ENCODE measurements at regions not wholly inside any gene's neighbourhood (a gene's known extent, or its start where the extent isn't known, plus 50 kb on each side); places are given as distances from the start of the nearest gene placed in this dataset.

- TF ChIP-seq CTCF (IDR thresholded peaks at IDR 0.05; ENCODE audit: extremely low read depth, low read depth, low read length): no peak
- no peak for DNase-seq (ENCODE audit: insufficient read length, low spot score, missing footprints)
- Histone ChIP-seq H3K4me1 (ENCODE audit: insufficient read depth, low read length) (no peaks in the 10 kb centered on the region), H3K4me2 (ENCODE audit: insufficient read depth, low read length) (no peak overlapping the region), H4K20me1 (ENCODE audit: insufficient read depth, low read length) (no peaks in the 10 kb centered on the region), H3K36me3 (ENCODE audit: insufficient read depth, low read length) (no peaks in the 10 kb centered on the region), H2AFZ (ENCODE audit: low read length) (no peak overlapping the region), H3K79me2 (ENCODE audit: insufficient read depth, low read length) (no peaks in the 10 kb centered on the region), H3K4me3 (ENCODE audit: insufficient read depth, low read length) (no peak overlapping the region), H3K9me3 (ENCODE audit: low read depth, low read length) (no peaks in the 10 kb centered on the region), H3K27ac (ENCODE audit: low read depth, low read length) (no peak overlapping the region), H3K27me3 (ENCODE audit: insufficient read depth, low read length) (no peaks in the 10 kb centered on the region)
Observed at GRCh38 chr6:148257810-148258209, 84.8 kb upstream of the SASH1 start.

- Histone ChIP-seq H3K36me3 (ENCODE audit: insufficient read depth, low read length) (no peaks in the 10 kb centered on the region), H3K4me2 (ENCODE audit: insufficient read depth, low read length) (no peak overlapping the region), H3K9me3 (ENCODE audit: low read depth, low read length) (no peaks in the 10 kb centered on the region), H3K4me1 (ENCODE audit: insufficient read depth, low read length) (no peaks in the 10 kb centered on the region), H3K4me3 (ENCODE audit: insufficient read depth, low read length) (no peak overlapping the region), H3K27ac (ENCODE audit: low read depth, low read length) (no peak overlapping the region), H3K27me3 (ENCODE audit: insufficient read depth, low read length) (no peaks in the 10 kb centered on the region), H2AFZ (ENCODE audit: low read length) (peak overlapping the region; percentile 44), H3K79me2 (ENCODE audit: insufficient read depth, low read length) (no peaks in the 10 kb centered on the region), H4K20me1 (ENCODE audit: insufficient read depth, low read length) (no peaks in the 10 kb centered on the region)
- TF ChIP-seq CTCF (IDR thresholded peaks at IDR 0.05; ENCODE audit: extremely low read depth, low read depth, low read length): no peak
- peak; percentile 36 for DNase-seq (ENCODE audit: insufficient read length, low spot score, missing footprints)
Observed at GRCh38 chr6:148258868-148259267, 83.8 kb upstream of the SASH1 start.

GRCh38 chr6:148261470-148261869 lies 81.2 kb upstream of the SASH1 start:
- Histone ChIP-seq H3K36me3 (ENCODE audit: insufficient read depth, low read length) (no peaks in the 10 kb centered on the region), H3K27ac (ENCODE audit: low read depth, low read length) (no peak overlapping the region), H3K4me3 (ENCODE audit: insufficient read depth, low read length) (no peak overlapping the region), H3K9me3 (ENCODE audit: low read depth, low read length) (no peaks in the 10 kb centered on the region), H3K4me2 (ENCODE audit: insufficient read depth, low read length) (no peak overlapping the region), H3K4me1 (ENCODE audit: insufficient read depth, low read length) (no peaks in the 10 kb centered on the region), H2AFZ (ENCODE audit: low read length) (no peak overlapping the region), H3K79me2 (ENCODE audit: insufficient read depth, low read length) (no peaks in the 10 kb centered on the region), H4K20me1 (ENCODE audit: insufficient read depth, low read length) (no peaks in the 10 kb centered on the region), H3K27me3 (ENCODE audit: insufficient read depth, low read length) (no peaks in the 10 kb centered on the region)
- no peak for TF ChIP-seq CTCF (IDR thresholded peaks at IDR 0.05; ENCODE audit: extremely low read depth, low read depth, low read length)
- no peak for DNase-seq (ENCODE audit: insufficient read length, low spot score, missing footprints)

GRCh38 chr6:148263010-148263409 lies 79.6 kb upstream of the SASH1 start:
- Histone ChIP-seq H3K9me3 (ENCODE audit: low read depth, low read length) (no peaks in the 10 kb centered on the region), H3K4me3 (ENCODE audit: insufficient read depth, low read length) (no peak overlapping the region), H2AFZ (ENCODE audit: low read length) (no peak overlapping the region), H3K79me2 (ENCODE audit: insufficient read depth, low read length) (no peaks in the 10 kb centered on the region), H3K4me2 (ENCODE audit: insufficient read depth, low read length) (no peak overlapping the region), H3K27ac (ENCODE audit: low read depth, low read length) (no peak overlapping the region), H3K36me3 (ENCODE audit: insufficient read depth, low read length) (no peaks in the 10 kb centered on the region), H4K20me1 (ENCODE audit: insufficient read depth, low read length) (no peaks in the 10 kb centered on the region), H3K4me1 (ENCODE audit: insufficient read depth, low read length) (peaks cover 4% of the 10 kb centered on the region), H3K27me3 (ENCODE audit: insufficient read depth, low read length) (no peaks in the 10 kb centered on the region)
- DNase-seq (ENCODE audit: insufficient read length, low spot score, missing footprints): no peak
- TF ChIP-seq CTCF (IDR thresholded peaks at IDR 0.05; ENCODE audit: extremely low read depth, low read depth, low read length): no peak

Data from osteoblast (primary cell).